ENCODE measurements at regions not wholly inside any gene's neighbourhood (a gene's known extent, or its start where the extent isn't known, plus 50 kb on each side); places are given as distances from the start of the nearest gene placed in this dataset.

- Histone ChIP-seq H3K4me3 (ENCODE audit: low read depth, low read length) (no peak overlapping the region), H3K27ac (ENCODE audit: extremely low read depth, low read depth, low read length) (no peak overlapping the region), H3K36me3 (ENCODE audit: control insufficient read depth in 2 of 2, insufficient read depth in 1 of 2, low read length in 2 of 2) (no peaks in the 10 kb centered on the region), H3K9me3 (ENCODE audit: control insufficient read depth, insufficient read depth, low read depth, low read length) (no peaks in the 10 kb centered on the region), H3K4me1 (ENCODE audit: control insufficient read depth, insufficient read depth, low read length) (no peaks in the 10 kb centered on the region)
- no peak for TF ChIP-seq ZNF670 (tag by site-specific recombination; IDR thresholded peaks at IDR 0.05; ENCODE audit: low read depth)
- TF ChIP-seq ZNF658 (tag by site-specific recombination; IDR thresholded peaks at IDR 0.05) = no peak
- no peak for TF ChIP-seq ZNF146 (tag by site-specific recombination; IDR thresholded peaks at IDR 0.05)
- no peak for TF ChIP-seq ZNF214 (tag by site-specific recombination; IDR thresholded peaks at IDR 0.05; ENCODE audit: borderline replicate concordance)
- no peak for TF ChIP-seq ZNF112 (tag by site-specific recombination; IDR thresholded peaks at IDR 0.05)
- no peak for TF ChIP-seq ZNF692 (tag by site-specific recombination; IDR thresholded peaks at IDR 0.05)
- TF ChIP-seq ZNF324 (tag by site-specific recombination; IDR thresholded peaks at IDR 0.05) = no peak
- no peak for TF ChIP-seq ZNF510 (tag by site-specific recombination; IDR thresholded peaks at IDR 0.05; ENCODE audit: insufficient replicate concordance)
- ChIA-PET CTCF (no interaction called here), POLR2A (no interaction called here)
Observed at GRCh38 chr11:91625495-91625894, 599.1 kb upstream of the FAT3 start.

- no peak overlapping the region for H3K27ac ChIP-seq (ENCODE audit: extremely low read depth, low read depth, low read length)
- no peaks in the 10 kb centered on the region for H3K9me3 ChIP-seq (ENCODE audit: control insufficient read depth, insufficient read depth, low read depth, low read length)
- TF ChIP-seq ZBTB8A (tag by site-specific recombination; IDR thresholded peaks at IDR 0.05) (no peak), ELK4 (IDR thresholded peaks at IDR 0.05; ENCODE audit: borderline replicate concordance, low read depth, low read length) (no peak), ZSCAN23 (tag by site-specific recombination; IDR thresholded peaks at IDR 0.05) (no peak), ZNF768 (tag by site-specific recombination; IDR thresholded peaks at IDR 0.05) (no peak), ZBTB6 (tag by site-specific recombination; IDR thresholded peaks at IDR 0.05) (no peak), SP7 (tag by site-specific recombination; IDR thresholded peaks at IDR 0.05) (no peak), ZNF776 (tag by site-specific recombination; IDR thresholded peaks at IDR 0.05; ENCODE audit: borderline replicate concordance) (no peak)
- no peak overlapping the region for H3K4me3 ChIP-seq (ENCODE audit: low read depth, low read length)
- H3K36me3 ChIP-seq (ENCODE audit: control insufficient read depth in 2 of 2, insufficient read depth in 1 of 2, low read length in 2 of 2) = no peaks in the 10 kb centered on the region
- H3K4me1 ChIP-seq (ENCODE audit: control insufficient read depth, insufficient read depth, low read length) = no peaks in the 10 kb centered on the region
- ChIA-PET CTCF (no interaction called here), POLR2A (no interaction called here)
Observed at GRCh38 chr11:91624021-91624420, 600.6 kb upstream of the FAT3 start.

- Histone ChIP-seq H3K27ac (ENCODE audit: extremely low read depth, low read depth, low read length) (no peak overlapping the region), H3K4me3 (ENCODE audit: low read depth, low read length) (no peak overlapping the region), H3K9me3 (ENCODE audit: control insufficient read depth, insufficient read depth, low read depth, low read length) (no peaks in the 10 kb centered on the region), H3K4me1 (ENCODE audit: control insufficient read depth, insufficient read depth, low read length) (no peaks in the 10 kb centered on the region), H3K36me3 (ENCODE audit: control insufficient read depth in 2 of 2, insufficient read depth in 1 of 2, low read length in 2 of 2) (no peaks in the 10 kb centered on the region)
- POLR2A ChIA-PET = no interaction called here
- CTCF ChIA-PET = no interaction called here
- no peak for TF ChIP-seq ZBTB44 (tag by site-specific recombination; IDR thresholded peaks at IDR 0.05)
- no peak for TF ChIP-seq PRDM1 (tag by site-specific recombination; IDR thresholded peaks at IDR 0.05)
- no peak for TF ChIP-seq ZNF449 (tag by site-specific recombination; IDR thresholded peaks at IDR 0.05)
- no peak for TF ChIP-seq IKZF3 (tag by site-specific recombination; IDR thresholded peaks at IDR 0.05)
- TF ChIP-seq OSR2 (tag by site-specific recombination; IDR thresholded peaks at IDR 0.05) = no peak
- no peak for TF ChIP-seq ZBTB8A (tag by site-specific recombination; IDR thresholded peaks at IDR 0.05)
- TF ChIP-seq ZNF350 (tag by site-specific recombination; IDR thresholded peaks at IDR 0.05) = no peak
- TF ChIP-seq ZNF692 (tag by site-specific recombination; IDR thresholded peaks at IDR 0.05) = no peak
- no peak for TF ChIP-seq ZSCAN5A (tag by site-specific recombination; IDR thresholded peaks at IDR 0.05)
- TF ChIP-seq ZNF510 (tag by site-specific recombination; IDR thresholded peaks at IDR 0.05; ENCODE audit: insufficient replicate concordance) = no peak
Observed at GRCh38 chr11:91608677-91609076, 615.9 kb upstream of the FAT3 start.
